GM23338 (cell line): ENCODE measurements at regions not wholly inside any gene's neighbourhood (a gene's known extent, or its start where the extent isn't known, plus 50 kb on each side); places are given as distances from the start of the nearest gene placed in this dataset.

Source experiments
- CREB1 ChIP-seq: fragments of 250-450 bp; sonication (Bioruptor Pico); IDR thresholded peaks from 2 replicates; pipeline ENCODE4 v1.5.0; 2020; ENCODE audit warnings: low read depth, mild to moderate bottlenecking, moderate library complexity
- CTCF ChIP-seq, 2 experiments: fragments of 200-600 bp in 1 of 2; sonication (generic) in 1 of 2; conservative IDR thresholded peaks; 2 replicates each; pipeline versions ENCODE4 v1.5.1 to v1.6.1; 2016 to 2017; ENCODE audit warnings: antibody characterized with exemption in 2 of 2, low read depth in 2 of 2, mild to moderate bottlenecking in 2 of 2, moderate library complexity in 1 of 2
- EZH2 ChIP-seq: fragments of 200-600 bp; sonication (generic); IDR thresholded peaks from one replicate; pipeline ENCODE4 v1.8.0; 2017; ENCODE audit warnings: antibody characterized with exemption, mild to moderate bottlenecking, low read depth; ENCODE audit not compliant: unreplicated experiment
- EZH2phosphoT487 ChIP-seq: fragments of 200-600 bp; sonication (generic); IDR thresholded peaks from one replicate; pipeline ENCODE4 v1.8.1; 2018; ENCODE audit warnings: antibody characterized with exemption; ENCODE audit not compliant: unreplicated experiment
- JUNB ChIP-seq: IDR thresholded peaks from one replicate; pipeline ENCODE4 v1.6.1; 2016; ENCODE audit warnings: antibody characterized with exemption; ENCODE audit not compliant: unreplicated experiment
- POLR2AphosphoS5 ChIP-seq: IDR thresholded peaks from 2 replicates; pipeline ENCODE4 v1.6.1; 2016; ENCODE audit warnings: antibody characterized with exemption, low read depth
- REST ChIP-seq: IDR thresholded peaks from one replicate; pipeline ENCODE4 v1.6.1; 2018; ENCODE audit warnings: antibody characterized with exemption; ENCODE audit not compliant: unreplicated experiment

GRCh38 chr22:44438481-44439131 is 59.4 kb downstream of the RTL6 start:
- no peak for TF ChIP-seq CTCF (conservative IDR thresholded peaks at IDR 0.05; ENCODE audit: low read depth in 2 of 2)
- TF ChIP-seq CREB1, result no peak
- no peak for TF ChIP-seq POLR2AphosphoS5
- no peak for TF ChIP-seq JUNB
- TF ChIP-seq REST, result no peak
- no peak for TF ChIP-seq EZH2
- no peak for TF ChIP-seq EZH2phosphoT487
